Upper lobe of right lung (tissue), 1 donor: ENCODE measurements at regions not wholly inside any gene's neighbourhood (a gene's known extent, or its start where the extent isn't known, plus 50 kb on each side); places are given as distances from the start of the nearest gene placed in this dataset.
A peak's percentile ranks its signal among the peaks of the same experiment; 100 is the strongest.

Source experiments
- ATAC-seq: fragments of 200-7000 bp; cut with Tn5 transposase; one replicate; pipeline ENCODE4 v1.9.1; 2020; ENCODE audit warnings: mild to moderate bottlenecking, moderate library complexity
- DNase-seq: peaks from one replicate; pipeline ENCODE4 v3.0.0-alpha.2; 2020
- H3K27ac ChIP-seq: fragments of 200-600 bp; one replicate; pipeline ENCODE4 v1.8.0; 2022
- H3K27me3 ChIP-seq: fragments of 200-600 bp; one replicate; pipeline ENCODE4 v1.8.0; 2022; ENCODE audit warnings: mild to moderate bottlenecking
- H3K36me3 ChIP-seq: fragments of 200-600 bp; one replicate; pipeline ENCODE4 v1.8.0; 2022
- H3K4me1 ChIP-seq: fragments of 200-600 bp; one replicate; pipeline ENCODE4 v1.8.0; 2022
- H3K4me3 ChIP-seq: fragments of 200-600 bp; one replicate; pipeline ENCODE4 v1.8.0; 2022; ENCODE audit warnings: mild to moderate bottlenecking
- H3K9me3 ChIP-seq: fragments of 200-600 bp; one replicate; pipeline ENCODE4 v1.8.0; 2022
- intact Hi-C: fragments of 100-400 bp; cut with DNase I; formaldehyde crosslinking; loops from one replicate; pipeline ENCODE4 v1.11.0; 2022
- TF ChIP-seq, protein P1 (sequence below): fragments of 200-600 bp; IDR thresholded peaks from one replicate; pipeline ENCODE4 v1.8.0; 2022; ENCODE audit warnings: antibody characterized with exemption
- donor health status: DM: no; HTN: yes; CAD: no; lungs with severe emphysema.

DNA sequence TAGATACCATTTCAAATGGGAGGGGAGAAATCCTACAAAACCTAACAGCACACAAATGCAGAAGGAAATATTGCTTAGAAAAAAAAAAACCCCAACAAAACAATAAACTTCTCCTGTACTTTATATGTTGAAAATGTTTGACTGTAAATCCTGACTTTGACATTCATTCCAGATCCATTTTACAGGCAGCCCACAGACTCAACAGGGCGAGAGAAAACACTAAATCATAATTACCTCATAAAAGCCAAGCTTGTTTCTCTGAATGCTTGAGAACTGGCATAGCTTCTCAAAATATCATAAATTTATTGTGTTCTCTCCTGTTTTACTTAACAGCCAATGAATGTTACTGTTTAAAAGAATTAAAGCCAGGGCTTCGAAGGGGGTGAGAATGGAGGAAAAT, 273.2 kb downstream of the CD83 start:
- no peak for ATAC-seq
- Histone ChIP-seq H3K27ac (no peak overlapping the region), H3K27me3 (no peaks in the 10 kb centered on the region), H3K4me1 (no peaks in the 10 kb centered on the region), H3K9me3 (no peaks in the 10 kb centered on the region), H3K4me3 (no peak overlapping the region), H3K36me3 (no peaks in the 10 kb centered on the region)
- no peak for DNase-seq
- intact Hi-C loops = no loop called here
- TF ChIP-seq, protein P1, sequence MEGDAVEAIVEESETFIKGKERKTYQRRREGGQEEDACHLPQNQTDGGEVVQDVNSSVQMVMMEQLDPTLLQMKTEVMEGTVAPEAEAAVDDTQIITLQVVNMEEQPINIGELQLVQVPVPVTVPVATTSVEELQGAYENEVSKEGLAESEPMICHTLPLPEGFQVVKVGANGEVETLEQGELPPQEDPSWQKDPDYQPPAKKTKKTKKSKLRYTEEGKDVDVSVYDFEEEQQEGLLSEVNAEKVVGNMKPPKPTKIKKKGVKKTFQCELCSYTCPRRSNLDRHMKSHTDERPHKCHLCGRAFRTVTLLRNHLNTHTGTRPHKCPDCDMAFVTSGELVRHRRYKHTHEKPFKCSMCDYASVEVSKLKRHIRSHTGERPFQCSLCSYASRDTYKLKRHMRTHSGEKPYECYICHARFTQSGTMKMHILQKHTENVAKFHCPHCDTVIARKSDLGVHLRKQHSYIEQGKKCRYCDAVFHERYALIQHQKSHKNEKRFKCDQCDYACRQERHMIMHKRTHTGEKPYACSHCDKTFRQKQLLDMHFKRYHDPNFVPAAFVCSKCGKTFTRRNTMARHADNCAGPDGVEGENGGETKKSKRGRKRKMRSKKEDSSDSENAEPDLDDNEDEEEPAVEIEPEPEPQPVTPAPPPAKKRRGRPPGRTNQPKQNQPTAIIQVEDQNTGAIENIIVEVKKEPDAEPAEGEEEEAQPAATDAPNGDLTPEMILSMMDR = no peak

DNA sequence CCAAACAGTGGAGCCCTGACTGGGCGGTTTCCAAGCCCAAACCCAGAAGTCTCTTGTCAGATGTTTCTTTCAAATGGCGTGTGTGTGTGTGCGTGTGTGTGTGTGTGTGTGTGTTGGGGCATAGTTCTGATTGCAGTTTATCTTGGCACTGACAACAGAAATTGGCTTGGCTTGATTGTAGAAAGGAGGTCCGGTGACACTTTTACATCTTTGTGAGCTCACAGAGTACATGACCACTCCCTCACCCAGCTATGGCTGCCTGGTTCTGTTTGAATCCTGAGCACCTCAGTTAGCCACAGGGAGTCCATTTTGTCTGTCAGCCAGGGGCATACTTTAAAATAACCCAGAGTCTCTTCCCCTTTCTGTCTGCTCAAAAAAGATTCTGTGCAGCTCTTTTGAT, 276.3 kb downstream of the CD83 start:
- ATAC-seq = no peak
- intact Hi-C loops = no loop called here
- TF ChIP-seq, protein P1 = no peak

DNA sequence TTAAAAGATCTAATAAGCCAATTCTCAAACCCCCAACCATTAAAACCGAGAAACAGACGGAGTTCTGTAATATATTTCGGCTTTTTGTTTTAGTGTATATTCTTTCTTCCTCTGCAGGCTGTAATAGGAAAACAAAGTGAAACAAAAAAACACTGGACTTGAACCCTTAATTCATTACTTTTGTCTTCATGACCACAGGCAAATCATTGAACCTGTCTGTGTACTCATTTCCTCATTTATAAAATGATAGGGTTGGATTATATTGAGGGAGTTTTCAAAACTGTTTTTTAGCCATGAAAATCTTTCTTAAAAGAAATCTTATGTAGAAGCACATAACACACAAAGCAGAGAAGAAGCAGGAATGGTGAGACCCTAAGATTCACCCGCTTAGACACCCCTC, 278.8 kb downstream of the CD83 start:
- DNase-seq (no peak), ATAC-seq (no peak)
- Histone ChIP-seq H3K9me3 (no peaks in the 10 kb centered on the region), H3K4me1 (no peaks in the 10 kb centered on the region), H3K36me3 (no peaks in the 10 kb centered on the region), H3K27ac (no peak overlapping the region), H3K4me3 (no peak overlapping the region), H3K27me3 (no peaks in the 10 kb centered on the region)
- TF ChIP-seq, protein P1 = no peak
- intact Hi-C loops = no loop called here

More for the DNA sequence above, 276.3 kb downstream of the CD83 start:
- Histone ChIP-seq H3K27ac (no peak overlapping the region), H3K4me3 (no peak overlapping the region), H3K36me3 (no peaks in the 10 kb centered on the region), H3K27me3 (no peaks in the 10 kb centered on the region), H3K9me3 (no peaks in the 10 kb centered on the region), H3K4me1 (no peaks in the 10 kb centered on the region)
- DNase-seq = no peak

DNA sequence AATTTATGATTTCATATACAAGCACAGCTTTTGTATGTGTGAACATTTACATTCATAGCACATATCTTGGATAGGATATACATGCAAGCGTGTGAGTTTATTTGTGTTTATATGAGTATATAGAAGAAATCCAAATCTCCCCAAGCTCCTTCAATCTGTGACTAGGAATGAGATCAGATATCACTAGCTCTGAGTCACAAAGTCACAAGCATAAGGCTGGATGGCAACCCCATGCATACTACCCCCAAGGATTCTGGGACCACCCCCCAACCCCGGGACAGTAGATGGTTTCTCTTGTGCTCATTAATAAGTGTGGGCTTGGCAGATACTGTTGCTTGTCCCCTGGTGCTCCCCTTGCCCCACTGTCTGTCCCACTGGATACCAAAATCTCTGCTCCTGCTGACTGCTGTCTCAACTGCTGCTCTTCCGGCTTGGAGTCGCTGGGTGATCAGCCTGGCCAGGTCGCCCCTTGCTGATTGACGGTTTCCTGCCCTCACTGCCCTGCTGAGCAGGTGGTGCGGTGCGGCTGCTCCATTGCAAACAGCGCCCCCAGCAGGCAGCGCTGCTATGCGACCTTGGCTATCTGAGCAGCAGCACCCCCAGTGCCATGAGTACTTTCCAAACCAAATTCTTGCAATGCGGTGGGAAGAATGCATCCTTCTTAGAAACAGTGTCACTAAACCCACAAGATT, 279.4 kb downstream of the CD83 start:
- no peaks in the 10 kb centered on the region for H3K9me3 ChIP-seq
- no peaks in the 10 kb centered on the region for H3K4me1 ChIP-seq
- no peak overlapping the region for H3K27ac ChIP-seq
- no peaks in the 10 kb centered on the region for H3K36me3 ChIP-seq
- ATAC-seq (peak; percentile 37), DNase-seq (no peak)
- intact Hi-C loops = no loop called here
- H3K27me3 ChIP-seq = no peaks in the 10 kb centered on the region
- no peak overlapping the region for H3K4me3 ChIP-seq
- TF ChIP-seq, protein P1 = peak; percentile 27

DNA sequence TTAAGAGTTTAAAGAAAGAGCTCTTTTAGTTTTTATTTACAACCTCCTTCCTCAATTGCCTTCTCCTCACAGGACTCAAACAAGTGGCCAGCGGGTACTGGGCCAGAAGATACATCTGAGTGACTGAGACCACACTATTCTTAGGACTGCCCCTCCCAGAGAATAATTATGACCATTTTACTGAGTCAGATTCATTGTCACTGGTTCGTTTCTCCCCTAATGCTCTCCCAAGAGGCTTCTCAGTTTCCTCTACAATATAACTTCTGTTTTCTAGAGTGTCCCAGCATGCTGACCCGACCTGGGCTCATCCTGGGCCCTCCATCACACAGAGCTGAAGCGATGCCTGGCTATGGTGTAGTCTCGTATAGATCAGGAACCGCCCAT, 279.9 kb downstream of the CD83 start:
- Histone ChIP-seq H3K27me3 (no peaks in the 10 kb centered on the region), H3K4me3 (no peak overlapping the region), H3K27ac (no peak overlapping the region), H3K4me1 (no peaks in the 10 kb centered on the region), H3K9me3 (no peaks in the 10 kb centered on the region), H3K36me3 (no peaks in the 10 kb centered on the region)
- no peak for DNase-seq
- TF ChIP-seq, protein P1 = no peak
- intact Hi-C loops = no loop called here
- no peak for ATAC-seq

DNA sequence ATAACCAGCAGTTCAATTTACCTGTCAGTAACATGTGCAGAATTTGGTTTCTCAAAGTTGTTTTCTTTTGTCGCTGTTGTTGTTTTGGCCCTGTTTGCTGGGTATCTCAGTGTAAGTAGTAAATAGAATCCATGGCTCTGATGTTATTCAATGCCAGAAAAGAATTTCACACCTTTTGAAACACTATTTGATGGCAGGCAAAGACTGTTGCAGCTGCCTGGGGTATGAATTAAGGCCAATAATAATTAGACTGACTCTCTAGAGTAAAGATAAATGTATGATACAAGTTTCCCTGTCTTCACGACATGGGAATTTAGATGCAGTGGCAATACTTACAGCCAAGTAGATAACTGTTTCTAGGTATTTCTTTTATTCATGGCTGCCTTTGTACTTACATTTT, 281.4 kb downstream of the CD83 start:
- TF ChIP-seq, protein P1 = no peak
- no peaks in the 10 kb centered on the region for H3K4me1 ChIP-seq
- H3K36me3 ChIP-seq = no peaks in the 10 kb centered on the region
- H3K27ac ChIP-seq = no peak overlapping the region
- ATAC-seq (no peak), DNase-seq (no peak)
- H3K9me3 ChIP-seq = no peaks in the 10 kb centered on the region
- H3K27me3 ChIP-seq = no peaks in the 10 kb centered on the region
- H3K4me3 ChIP-seq = no peak overlapping the region
- intact Hi-C loops = no loop called here
